OCI-LY3 (cell line): ENCODE measurements at regions not wholly inside any gene's neighbourhood (a gene's known extent, or its start where the extent isn't known, plus 50 kb on each side); places are given as distances from the start of the nearest gene placed in this dataset.
"Not testable (repeated sequence)": the region's sequence is repeated elsewhere in the genome, so short reads cannot be mapped to it uniquely, and the experiment has no call there.

Source experiments
- H2AFZ ChIP-seq: fragments of 200-600, 300-600 bp; shearing (Covaris generic); 2 replicates; pipeline ENCODE4 v1.6.0; 2014; ENCODE audit warnings: antibody characterized with exemption, low read depth, low read length
- H3K27ac ChIP-seq: fragments of 200-600, 300-600 bp; sonication (generic); 2 replicates; pipeline ENCODE4 v1.5.1; 2014; ENCODE audit warnings: mild to moderate bottlenecking, low read length, moderate library complexity, mixed read lengths
- H3K27me3 ChIP-seq: fragments of 200-600, 300-600 bp; sonication (generic); 2 replicates; pipeline ENCODE4 v1.6.1; 2014; ENCODE audit warnings: low read depth, low read length, mixed read lengths
- H3K36me3 ChIP-seq: fragments of 200-600, 300-600 bp; sonication (generic); replicated peaks from 2 replicates; pipeline ENCODE3; 2014; ENCODE audit warnings: low read depth, low read length, mixed read lengths
- H3K4me1 ChIP-seq: fragments of 300-600, 200-600 bp; sonication (generic); 2 replicates; pipeline ENCODE4 v1.6.1; 2014; ENCODE audit warnings: low read length, mixed read lengths
- H3K4me2 ChIP-seq: fragments of 200-600, 300-600 bp; sonication (generic); 2 replicates; pipeline ENCODE4 v1.6.1; 2014; ENCODE audit warnings: low read length, mixed read lengths
- H3K4me3 ChIP-seq: fragments of 300-600, 200-600 bp; sonication (generic); 2 replicates; pipeline ENCODE4 v1.5.1; 2014; ENCODE audit warnings: antibody characterized with exemption, mild to moderate bottlenecking, low read length, moderate library complexity
- H3K79me2 ChIP-seq: fragments of 300-600, 200-600 bp; shearing (Covaris generic); 2 replicates; pipeline ENCODE4 v1.6.1; 2014; ENCODE audit warnings: mild to moderate bottlenecking, low read length, mixed read lengths
- H3K9ac ChIP-seq: fragments of 300-600, 200-600 bp; shearing (Covaris generic); 2 replicates; pipeline ENCODE4 v1.6.0; 2014; ENCODE audit warnings: mild to moderate bottlenecking, low read length, moderate library complexity
- H3K9me3 ChIP-seq: fragments of 200-600, 300-600 bp; shearing (Covaris generic); 2 replicates; pipeline ENCODE4 v1.6.1; 2014; ENCODE audit warnings: low read length, mixed read lengths; ENCODE audit not compliant: insufficient read depth
- H4K20me1 ChIP-seq: fragments of 200-600, 300-600 bp; sonication (generic); 2 replicates; pipeline ENCODE4 v1.6.1; 2016; ENCODE audit warnings: low read length, mixed read lengths; ENCODE audit not compliant: insufficient read depth

- not testable (repeated sequence) for H3K36me3 ChIP-seq, H4K20me1 ChIP-seq, H2AFZ ChIP-seq, H3K4me1 ChIP-seq, H3K27ac ChIP-seq, H3K4me2 ChIP-seq, H3K9me3 ChIP-seq, H3K4me3 ChIP-seq, H3K9ac ChIP-seq, H3K27me3 ChIP-seq
- peaks cover 14% of the 10 kb centered on the region for H3K79me2 ChIP-seq
Observed at GRCh38 chr1:83400173-83400572, 598.8 kb downstream of the TTLL7 start.

GRCh38 chr1:83398125-83398524, 600.8 kb downstream of the TTLL7 start:
- H3K27me3 ChIP-seq, H3K9ac ChIP-seq, H3K27ac ChIP-seq, H3K4me2 ChIP-seq, H3K36me3 ChIP-seq, H4K20me1 ChIP-seq, H3K4me1 ChIP-seq, H2AFZ ChIP-seq, H3K4me3 ChIP-seq, H3K9me3 ChIP-seq: not testable (repeated sequence)
- peaks cover 13% of the 10 kb centered on the region for H3K79me2 ChIP-seq

GRCh38 chr1:83395130-83395529, 603.8 kb downstream of the TTLL7 start:
- not testable (repeated sequence) for H3K4me2 ChIP-seq, H3K4me3 ChIP-seq, H3K4me1 ChIP-seq, H3K27ac ChIP-seq, H2AFZ ChIP-seq, H3K9me3 ChIP-seq, H4K20me1 ChIP-seq, H3K79me2 ChIP-seq, H3K9ac ChIP-seq, H3K27me3 ChIP-seq, H3K36me3 ChIP-seq

- H3K4me1 ChIP-seq, H3K27ac ChIP-seq, H2AFZ ChIP-seq, H3K36me3 ChIP-seq, H3K9me3 ChIP-seq, H4K20me1 ChIP-seq, H3K4me2 ChIP-seq, H3K9ac ChIP-seq, H3K27me3 ChIP-seq, H3K4me3 ChIP-seq: not testable (repeated sequence)
- peaks cover 17% of the 10 kb centered on the region; the same call in 1 of the 2 replicates for H3K79me2 ChIP-seq
Observed at GRCh38 chr1:83386946-83387345, 612.0 kb downstream of the TTLL7 start.

- H3K9ac ChIP-seq, H3K27ac ChIP-seq, H3K4me2 ChIP-seq, H3K27me3 ChIP-seq, H3K36me3 ChIP-seq, H3K9me3 ChIP-seq, H2AFZ ChIP-seq, H3K4me3 ChIP-seq, H4K20me1 ChIP-seq, H3K4me1 ChIP-seq: not testable (repeated sequence)
- peaks cover 17% of the 10 kb centered on the region; the same call in 1 of the 2 replicates for H3K79me2 ChIP-seq
Observed at GRCh38 chr1:83383107-83383506, 615.8 kb downstream of the TTLL7 start.

- not testable (repeated sequence) for H2AFZ ChIP-seq, H3K27me3 ChIP-seq, H3K79me2 ChIP-seq, H3K9ac ChIP-seq, H3K4me2 ChIP-seq, H4K20me1 ChIP-seq, H3K27ac ChIP-seq, H3K9me3 ChIP-seq, H3K4me3 ChIP-seq, H3K36me3 ChIP-seq
- peaks cover 11% of the 10 kb centered on the region for H3K4me1 ChIP-seq
Observed at GRCh38 chr1:83373018-83373417, 625.9 kb downstream of the TTLL7 start.

GRCh38 chr1:83369853-83370252, 629.1 kb downstream of the TTLL7 start:
- H3K4me2 ChIP-seq, H3K4me3 ChIP-seq, H2AFZ ChIP-seq, H3K36me3 ChIP-seq, H4K20me1 ChIP-seq, H3K27ac ChIP-seq, H3K9me3 ChIP-seq, H3K9ac ChIP-seq, H3K27me3 ChIP-seq, H3K79me2 ChIP-seq: not testable (repeated sequence)
- H3K4me1 ChIP-seq, result peaks cover 11% of the 10 kb centered on the region

GRCh38 chr1:83365320-83365719, 633.6 kb downstream of the TTLL7 start:
- H3K9ac ChIP-seq, H3K4me3 ChIP-seq, H3K79me2 ChIP-seq, H3K27me3 ChIP-seq, H3K36me3 ChIP-seq, H3K27ac ChIP-seq, H3K4me2 ChIP-seq, H3K9me3 ChIP-seq, H2AFZ ChIP-seq, H4K20me1 ChIP-seq: not testable (repeated sequence)
- peaks cover 11% of the 10 kb centered on the region for H3K4me1 ChIP-seq

GRCh38 chr1:83345375-83345774, 653.6 kb downstream of the TTLL7 start:
- H3K4me3 ChIP-seq, H3K27me3 ChIP-seq, H2AFZ ChIP-seq, H3K4me1 ChIP-seq, H3K79me2 ChIP-seq, H3K9me3 ChIP-seq, H3K4me2 ChIP-seq, H3K36me3 ChIP-seq, H3K27ac ChIP-seq, H4K20me1 ChIP-seq, H3K9ac ChIP-seq: not testable (repeated sequence)

GRCh38 chr1:83343767-83344166, 655.2 kb downstream of the TTLL7 start:
- H2AFZ ChIP-seq, H3K27me3 ChIP-seq, H3K79me2 ChIP-seq, H3K4me2 ChIP-seq, H3K9me3 ChIP-seq, H3K4me3 ChIP-seq, H3K36me3 ChIP-seq, H4K20me1 ChIP-seq, H3K27ac ChIP-seq, H3K9ac ChIP-seq, H3K4me1 ChIP-seq: not testable (repeated sequence)
